HEK293 (cell line): ENCODE measurements at regions not wholly inside any gene's neighbourhood (a gene's known extent, or its start where the extent isn't known, plus 50 kb on each side); places are given as distances from the start of the nearest gene placed in this dataset.

Experiments
- CTCF ChIP-seq: fragments of 450-650 bp; formaldehyde crosslinking; IDR thresholded peaks from 2 replicates; pipeline ENCODE4 v1.5.1; 2016; ENCODE audit warnings: missing biosample characterization, missing genetic modification characterization
- SCRT2 ChIP-seq: fragments of 450-650 bp; formaldehyde crosslinking; IDR thresholded peaks from 2 replicates; pipeline ENCODE4 v1.5.1; 2016; ENCODE audit warnings: missing biosample characterization, missing genetic modification characterization
- ZBTB20 ChIP-seq: fragments of 450-650 bp; formaldehyde crosslinking; IDR thresholded peaks from 2 replicates; pipeline ENCODE4 v1.5.1; 2016; ENCODE audit warnings: missing biosample characterization, missing genetic modification characterization

- TF ChIP-seq CTCF (tag by site-specific recombination) (no peak), SCRT2 (tag by site-specific recombination) (no peak), ZBTB20 (tag by site-specific recombination) (no peak)
These were observed 156.7 kb upstream of the EPHA6 start for GRCh38 chr3:96657710-96658109.
